Renal pelvis (tissue), 1 donor: ENCODE measurements at regions not wholly inside any gene's neighbourhood (a gene's known extent, or its start where the extent isn't known, plus 50 kb on each side); places are given as distances from the start of the nearest gene placed in this dataset.
"Not testable (repeated sequence)": the region's sequence is repeated elsewhere in the genome, so short reads cannot be mapped to it uniquely, and the experiment has no call there.

Experiments
- DNase-seq: peaks from one replicate; pipeline ENCODE4 v3.0.0-alpha.2; 2013

- no peak for DNase-seq
Measured at GRCh38 chr2:4135765-4136164, 432.4 kb downstream of the DCDC2C start.

GRCh38 chr2:4139316-4139715 lies 435.9 kb downstream of the DCDC2C start:
- DNase-seq: peak; percentile 29

- DNase-seq: no peak
Measured at GRCh38 chr2:4139731-4140130, 436.4 kb downstream of the DCDC2C start.

- peak; percentile 58 for DNase-seq
Measured at GRCh38 chr2:4140281-4140970, 437.1 kb downstream of the DCDC2C start.

- no peak for DNase-seq
Measured at GRCh38 chr2:4144731-4145130, 441.4 kb downstream of the DCDC2C start.

GRCh38 chr2:4151521-4151920 lies 448.1 kb downstream of the DCDC2C start:
- no peak for DNase-seq

- DNase-seq: no peak
Measured at GRCh38 chr2:4152051-4152450, 448.7 kb downstream of the DCDC2C start.

- DNase-seq: no peak
Measured at GRCh38 chr2:4168834-4169233, 465.5 kb downstream of the DCDC2C start.

- no peak for DNase-seq
Measured at GRCh38 chr2:4174796-4175195, 471.4 kb downstream of the DCDC2C start.

- DNase-seq: no peak
Measured at GRCh38 chr2:4175343-4175742, 472.0 kb downstream of the DCDC2C start.

GRCh38 chr2:4180631-4181030 lies 477.3 kb downstream of the DCDC2C start:
- DNase-seq: no peak

- no peak for DNase-seq
Measured at GRCh38 chr2:4181062-4181461, 477.7 kb downstream of the DCDC2C start.

- DNase-seq: no peak
Measured at GRCh38 chr2:4188561-4188960, 485.2 kb downstream of the DCDC2C start.

GRCh38 chr2:4190548-4190947 lies 487.2 kb downstream of the DCDC2C start:
- DNase-seq: no peak

- no peak for DNase-seq
Measured at GRCh38 chr2:4192119-4192518, 488.7 kb downstream of the DCDC2C start.

GRCh38 chr2:4214444-4215205 lies 511.2 kb downstream of the DCDC2C start:
- DNase-seq: peak; percentile 34

- no peak for DNase-seq
Measured at GRCh38 chr2:4217737-4218136, 514.4 kb downstream of the DCDC2C start.

GRCh38 chr2:4219101-4219500 lies 515.7 kb downstream of the DCDC2C start:
- no peak for DNase-seq

- DNase-seq: no peak
Measured at GRCh38 chr2:4219571-4219970, 516.2 kb downstream of the DCDC2C start.

- DNase-seq: no peak
Measured at GRCh38 chr2:4221434-4221833, 518.1 kb downstream of the DCDC2C start.

GRCh38 chr2:4221845-4222244 lies 518.5 kb downstream of the DCDC2C start:
- no peak for DNase-seq

- DNase-seq: not testable (repeated sequence)
Measured at GRCh38 chr2:4244422-4244821, 541.0 kb downstream of the DCDC2C start.

GRCh38 chr2:4246364-4247131 lies 543.2 kb downstream of the DCDC2C start:
- no peak for DNase-seq
